NB4 (cell line): ENCODE measurements at regions not wholly inside any gene's neighbourhood (a gene's known extent, or its start where the extent isn't known, plus 50 kb on each side); places are given as distances from the start of the nearest gene placed in this dataset.

Source experiments
- CTCF ChIP-seq: IDR thresholded peaks from one replicate; pipeline ENCODE4 v1.5.1; 2012; ENCODE audit warnings: low read depth, low read length
- MAX ChIP-seq: IDR thresholded peaks from 2 replicates; pipeline ENCODE4 v1.6.1; 2011; ENCODE audit warnings: low read depth, low read length
- MYC ChIP-seq: IDR thresholded peaks from 2 replicates; pipeline ENCODE4 v1.6.1; 2011; ENCODE audit warnings: low read depth, low read length
- POLR2A ChIP-seq: IDR thresholded peaks from 2 replicates; pipeline ENCODE4 v1.6.1; 2011; ENCODE audit warnings: mild to moderate bottlenecking; ENCODE audit not compliant: insufficient read length; ENCODE audit errors: extremely low read depth

- TF ChIP-seq CTCF (no peak), POLR2A (no peak), MAX (no peak), MYC (no peak)
These were observed 213.1 kb upstream of the DYNLRB2 start for GRCh38 chr16:80327740-80328139.
